Transverse colon (tissue), 4 donors: ENCODE measurements at regions not wholly inside any gene's neighbourhood (a gene's known extent, or its start where the extent isn't known, plus 50 kb on each side); places are given as distances from the start of the nearest gene placed in this dataset.

Experiments used
- EP300 ChIP-seq: sonication (generic); formaldehyde crosslinking; IDR thresholded peaks from one replicate; pipeline ENCODE4 v1.6.1; 2017; ENCODE audit warnings: antibody characterized with exemption, low read depth
- POLR2A ChIP-seq: fragments of 450-650 bp; IDR thresholded peaks from one replicate; pipeline ENCODE4 v1.6.1; 2016; ENCODE audit warnings: antibody characterized with exemption, mild to moderate bottlenecking, moderate library complexity
- POLR2AphosphoS5 ChIP-seq, 3 donors: sonication (generic); formaldehyde crosslinking; IDR thresholded peaks; one replicate each; pipeline ENCODE4 v1.6.1; 2016; ENCODE audit warnings: antibody characterized with exemption in 3 of 3
- TF ChIP-seq, protein P1 (sequence below), 5 experiments: fragments of 200-600 bp in 3 of 5; fragments of 450-650 bp in 2 of 5; sonication (generic) in 3 of 5; IDR thresholded peaks; 1 replicate in 2 of 5; 2 replicates in 3 of 5; pipeline ENCODE4 v1.5.1; 2016 to 2017; ENCODE audit warnings: antibody characterized with exemption in 5 of 5, inconsistent platforms in 3 of 5, mild to moderate bottlenecking in 2 of 5, moderate library complexity in 1 of 5

DNA sequence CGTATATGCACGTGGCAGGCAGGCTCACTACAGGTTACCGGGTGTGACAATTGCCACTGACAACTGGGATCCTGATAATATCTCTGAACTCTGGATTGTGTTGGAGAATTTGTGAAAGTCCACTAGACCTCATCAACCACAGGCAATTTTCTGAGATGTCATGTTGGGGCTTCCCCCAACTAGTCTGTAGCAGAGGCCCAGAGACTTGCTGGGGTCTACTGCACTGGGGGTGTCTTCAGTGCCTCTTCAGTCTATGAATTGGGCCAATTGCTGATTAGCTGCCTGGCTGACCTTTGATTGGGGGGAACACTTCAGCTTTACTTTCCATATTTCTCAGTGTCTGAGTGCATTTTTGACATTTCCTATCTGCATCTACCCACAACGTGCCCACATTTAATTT is 201.5 kb downstream of the MTX2 start:
- TF ChIP-seq, protein P1, sequence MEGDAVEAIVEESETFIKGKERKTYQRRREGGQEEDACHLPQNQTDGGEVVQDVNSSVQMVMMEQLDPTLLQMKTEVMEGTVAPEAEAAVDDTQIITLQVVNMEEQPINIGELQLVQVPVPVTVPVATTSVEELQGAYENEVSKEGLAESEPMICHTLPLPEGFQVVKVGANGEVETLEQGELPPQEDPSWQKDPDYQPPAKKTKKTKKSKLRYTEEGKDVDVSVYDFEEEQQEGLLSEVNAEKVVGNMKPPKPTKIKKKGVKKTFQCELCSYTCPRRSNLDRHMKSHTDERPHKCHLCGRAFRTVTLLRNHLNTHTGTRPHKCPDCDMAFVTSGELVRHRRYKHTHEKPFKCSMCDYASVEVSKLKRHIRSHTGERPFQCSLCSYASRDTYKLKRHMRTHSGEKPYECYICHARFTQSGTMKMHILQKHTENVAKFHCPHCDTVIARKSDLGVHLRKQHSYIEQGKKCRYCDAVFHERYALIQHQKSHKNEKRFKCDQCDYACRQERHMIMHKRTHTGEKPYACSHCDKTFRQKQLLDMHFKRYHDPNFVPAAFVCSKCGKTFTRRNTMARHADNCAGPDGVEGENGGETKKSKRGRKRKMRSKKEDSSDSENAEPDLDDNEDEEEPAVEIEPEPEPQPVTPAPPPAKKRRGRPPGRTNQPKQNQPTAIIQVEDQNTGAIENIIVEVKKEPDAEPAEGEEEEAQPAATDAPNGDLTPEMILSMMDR (IDR thresholded peaks at IDR 0.05), result no peak
- TF ChIP-seq POLR2A (no peak), EP300 (no peak), POLR2AphosphoS5 (IDR thresholded peaks at IDR 0.05) (no peak)
